ENCODE measurements at regions not wholly inside any gene's neighbourhood (a gene's known extent, or its start where the extent isn't known, plus 50 kb on each side); places are given as distances from the start of the nearest gene placed in this dataset.

DNA sequence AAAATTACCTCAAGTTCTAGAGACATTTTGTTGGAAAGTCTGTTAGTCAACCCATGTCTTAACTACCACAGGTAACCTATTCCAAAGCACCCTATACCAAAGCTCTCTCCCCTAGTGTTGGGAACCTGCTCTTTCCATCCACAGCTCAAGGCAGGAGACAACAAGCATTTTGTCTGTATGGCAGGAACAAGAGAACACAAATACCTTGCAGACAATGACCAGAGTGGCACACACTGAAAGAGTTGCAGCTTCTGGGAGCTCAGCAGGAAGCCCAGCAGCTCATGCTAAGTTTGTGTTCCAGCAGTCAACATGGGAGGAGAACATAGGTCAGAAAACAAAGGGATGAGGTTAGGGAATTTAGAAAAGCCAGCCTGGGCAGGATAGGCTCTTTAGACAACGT is 300.8 kb downstream of the HHIPL2 start:
- no peak for DNase-seq (ENCODE audit: low read depth in 4 of 4, low spot score in 2 of 4)

DNA sequence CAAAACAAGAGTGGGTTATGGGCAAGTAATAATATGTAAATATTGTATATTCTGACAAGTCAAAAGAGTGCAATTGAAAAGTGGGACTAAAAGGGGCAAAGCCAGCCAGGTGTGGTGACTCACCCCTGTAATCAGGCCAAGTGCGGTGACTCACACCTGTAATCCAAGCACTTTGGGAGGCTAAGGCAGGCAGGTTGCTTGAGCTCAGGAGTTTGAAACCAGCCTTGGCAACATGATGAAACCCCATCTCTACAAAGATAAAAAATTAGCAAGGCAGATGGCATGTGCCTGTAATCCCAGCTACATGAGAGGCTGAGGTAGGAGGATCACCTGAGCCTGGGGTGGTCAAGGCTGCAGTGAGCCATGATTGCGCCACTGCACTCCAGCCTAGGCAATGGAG is 304.0 kb downstream of the HHIPL2 start:
- DNase-seq (ENCODE audit: low read depth in 4 of 4, low spot score in 2 of 4) = no peak

- no peak for DNase-seq (ENCODE audit: low read depth in 4 of 4, low spot score in 2 of 4)
These were observed 305.4 kb downstream of the HHIPL2 start for GRCh38 chr1:222242492-222242891.

DNA sequence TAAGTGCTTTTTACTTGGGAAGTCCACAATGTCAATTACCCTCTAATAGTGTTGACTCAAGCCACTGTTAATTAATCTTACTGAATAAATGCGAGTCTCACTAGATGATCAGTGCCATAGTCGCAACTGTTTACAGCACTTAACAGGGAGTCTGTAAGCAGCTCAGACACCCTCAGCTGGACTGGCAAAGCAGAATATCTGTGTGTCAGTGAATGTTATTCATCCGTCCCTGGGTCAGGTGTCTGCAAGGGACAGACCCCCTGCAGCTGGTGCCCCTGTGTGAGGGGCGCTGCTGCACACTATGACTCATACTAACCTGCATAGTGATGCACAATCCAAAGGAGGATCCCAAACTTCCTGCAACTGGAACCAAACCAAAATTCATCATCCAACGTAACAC is 306.5 kb downstream of the HHIPL2 start:
- DNase-seq (ENCODE audit: low read depth in 4 of 4, low spot score in 2 of 4) = no peak

- DNase-seq (ENCODE audit: low read depth in 4 of 4, low spot score in 2 of 4) = no peak
These were observed 307.2 kb downstream of the HHIPL2 start for GRCh38 chr1:222240536-222241181.

DNA sequence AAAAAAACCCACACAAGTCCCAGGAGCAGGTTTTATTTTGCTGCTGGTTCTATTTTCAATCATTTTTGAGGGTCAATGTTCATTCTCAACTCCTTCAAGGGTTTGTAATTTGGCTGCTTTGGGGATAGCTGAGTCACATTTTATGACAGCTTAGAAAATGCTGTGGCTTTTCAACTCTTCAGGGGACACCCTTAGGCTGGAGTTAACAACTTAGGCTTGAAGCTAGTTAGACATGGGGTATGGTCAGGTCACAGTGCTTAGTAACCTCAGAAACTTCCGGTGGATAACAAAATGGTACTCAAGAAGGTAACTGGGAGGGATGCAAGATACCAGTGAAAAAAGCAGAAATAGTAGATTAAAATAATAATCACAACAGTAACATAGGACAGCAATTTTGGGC is 308.8 kb downstream of the HHIPL2 start:
- DNase-seq (ENCODE audit: low read depth in 4 of 4, low spot score in 2 of 4) = no peak

DNA sequence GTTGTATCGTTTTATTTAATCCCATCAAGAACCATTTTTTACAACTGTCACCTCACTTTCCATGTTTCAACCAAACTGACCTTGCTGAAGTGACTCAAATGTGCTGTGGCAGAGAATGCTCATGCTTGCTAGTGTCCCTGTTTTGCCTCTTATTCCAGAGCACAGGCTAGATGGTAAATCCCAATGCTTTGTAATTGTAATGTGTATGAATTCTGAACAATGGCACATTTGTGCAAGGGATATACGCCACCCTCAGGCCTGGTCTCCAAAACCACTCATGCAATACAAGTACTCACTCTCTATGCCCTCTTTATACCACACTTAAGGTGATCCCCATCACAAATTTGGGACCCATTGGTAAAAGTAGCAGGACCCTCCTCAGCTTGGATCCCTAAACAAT is 313.6 kb downstream of the HHIPL2 start:
- no peak for DNase-seq (ENCODE audit: low read depth in 4 of 4, low spot score in 2 of 4)

DNA sequence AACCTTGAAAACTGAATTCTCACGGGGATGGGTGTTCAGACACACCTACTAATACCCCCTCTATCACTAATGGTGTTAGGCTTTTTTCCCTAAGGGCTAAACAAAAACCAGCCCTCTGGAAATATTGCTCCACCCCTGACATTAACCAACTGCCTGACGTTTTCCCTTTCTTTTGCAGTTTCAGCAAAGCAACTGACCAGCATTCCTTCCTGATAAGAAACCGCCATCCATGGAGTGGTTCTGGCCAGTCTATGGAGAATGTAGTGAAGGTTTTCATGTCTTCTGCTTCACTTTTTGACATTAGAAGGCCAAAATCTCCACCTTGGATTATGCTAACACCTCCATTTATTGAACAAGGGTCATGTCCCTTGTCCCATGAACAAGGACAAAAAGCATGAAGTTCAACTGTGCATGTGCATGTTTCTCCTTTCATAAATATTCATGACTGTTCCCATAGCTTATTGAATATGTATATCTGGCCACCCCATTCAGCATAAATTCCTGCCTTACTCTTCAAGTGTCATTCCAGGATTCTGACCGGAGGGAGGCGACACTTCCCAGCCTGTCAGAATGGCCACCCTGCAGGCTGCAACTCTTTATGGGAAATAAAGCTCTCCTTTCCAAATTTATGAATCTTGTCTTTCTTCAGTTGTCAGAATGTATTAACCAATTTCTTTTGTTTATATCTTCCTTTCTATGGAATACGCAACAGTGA is 314.3 kb downstream of the HHIPL2 start:
- DNase-seq (ENCODE audit: low read depth in 4 of 4, low spot score in 2 of 4) = no peak

DNA sequence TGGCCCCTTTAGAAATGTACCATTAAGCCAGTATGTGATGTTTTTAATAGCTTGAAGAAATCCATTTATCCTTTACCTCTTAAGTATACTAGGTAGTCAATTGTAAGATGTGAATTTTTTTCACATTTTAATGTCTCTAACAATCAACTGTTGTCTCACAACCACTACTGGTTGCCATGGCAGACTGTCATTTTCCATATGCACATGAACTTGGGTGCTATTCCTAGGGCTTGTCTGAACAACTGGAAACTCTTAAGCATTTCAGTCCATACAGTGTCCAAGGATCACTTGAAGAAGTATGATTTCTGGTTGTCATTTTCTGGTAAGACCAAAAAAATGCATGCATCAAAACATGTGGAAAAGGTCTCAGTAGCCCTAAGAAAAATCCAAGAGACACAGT is 315.1 kb downstream of the HHIPL2 start:
- DNase-seq (ENCODE audit: low read depth in 4 of 4, low spot score in 2 of 4) = no peak

- no peak for DNase-seq (ENCODE audit: low read depth in 4 of 4, low spot score in 2 of 4)
These were observed 318.1 kb downstream of the HHIPL2 start for GRCh38 chr1:222229672-222230312.

- no peak for DNase-seq (ENCODE audit: low read depth in 4 of 4, low spot score in 2 of 4)
These were observed 322.6 kb downstream of the HHIPL2 start for GRCh38 chr1:222225316-222225691.

GRCh38 chr1:222224636-222225315 is 323.1 kb downstream of the HHIPL2 start:
- no peak for DNase-seq (ENCODE audit: low read depth in 4 of 4, low spot score in 2 of 4)

DNA sequence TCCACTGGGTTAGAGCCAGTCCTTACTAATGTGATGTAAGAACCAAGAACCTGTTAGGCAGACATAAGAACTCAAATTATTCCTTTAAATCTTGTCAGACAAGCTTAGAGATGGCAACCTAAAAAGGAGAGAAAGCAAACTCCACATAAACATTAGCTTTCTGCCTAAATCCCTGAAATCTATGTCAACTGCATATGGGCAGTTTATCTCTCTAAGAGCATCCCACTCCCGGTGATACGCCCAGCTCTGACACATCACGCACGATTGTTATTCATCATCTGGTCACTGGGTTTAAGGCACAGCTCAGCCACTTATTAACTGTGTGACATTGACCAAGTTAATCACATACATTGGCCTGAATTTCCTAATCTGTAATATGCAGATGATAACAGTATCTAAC is 323.7 kb downstream of the HHIPL2 start:
- DNase-seq (ENCODE audit: low read depth in 4 of 4, low spot score in 2 of 4) = no peak

DNA sequence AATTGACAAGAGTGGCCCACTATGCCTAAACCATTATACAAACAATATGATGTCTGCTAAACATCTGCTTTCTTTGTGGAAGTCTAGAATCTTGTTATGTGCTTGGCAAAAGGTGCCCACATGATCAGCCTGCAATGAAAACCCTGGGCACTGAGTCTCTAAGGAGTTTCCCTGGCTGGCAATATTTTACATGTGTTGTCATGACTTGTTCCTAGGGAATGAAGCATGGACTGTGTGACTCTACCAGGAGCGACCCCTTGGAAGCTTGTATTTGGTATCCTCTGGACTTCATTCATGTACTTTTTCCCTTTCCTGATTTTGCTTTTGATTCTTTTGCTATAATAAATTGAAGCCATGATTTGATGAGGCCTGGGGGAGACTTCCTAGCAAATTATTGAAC is 324.9 kb downstream of the HHIPL2 start:
- DNase-seq (ENCODE audit: low read depth in 4 of 4, low spot score in 2 of 4) = no peak

- no peak for DNase-seq (ENCODE audit: low read depth in 4 of 4, low spot score in 2 of 4)
These were observed 331.6 kb downstream of the HHIPL2 start for GRCh38 chr1:222216255-222216754.

DNA sequence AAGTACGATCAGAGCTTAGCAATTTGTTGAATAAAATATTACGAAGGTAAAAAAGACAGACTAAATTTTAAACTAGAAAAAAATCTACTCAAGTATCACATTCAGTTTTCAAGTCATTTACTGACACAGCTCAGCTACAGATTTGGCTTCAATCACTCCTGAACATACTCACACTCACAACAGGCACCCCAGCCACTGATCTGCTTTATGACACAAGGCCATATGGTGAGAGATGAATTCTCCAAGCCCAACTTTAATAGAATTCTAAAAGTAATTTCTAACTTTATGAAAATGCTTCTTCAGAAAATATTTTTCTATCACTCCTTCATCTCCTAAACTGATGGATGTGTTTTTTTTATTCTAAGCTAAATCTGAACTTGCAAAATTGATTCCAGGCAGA is 337.1 kb downstream of the HHIPL2 start:
- DNase-seq (ENCODE audit: low read depth in 4 of 4, low spot score in 2 of 4) = no peak

GRCh38 chr1:222204475-222204874 is 343.4 kb downstream of the HHIPL2 start:
- no peak for DNase-seq (ENCODE audit: low read depth in 4 of 4, low spot score in 2 of 4)

- DNase-seq (ENCODE audit: low read depth in 4 of 4, low spot score in 2 of 4) = no peak
These were observed 345.1 kb downstream of the HHIPL2 start for GRCh38 chr1:222202831-222203230.

DNA sequence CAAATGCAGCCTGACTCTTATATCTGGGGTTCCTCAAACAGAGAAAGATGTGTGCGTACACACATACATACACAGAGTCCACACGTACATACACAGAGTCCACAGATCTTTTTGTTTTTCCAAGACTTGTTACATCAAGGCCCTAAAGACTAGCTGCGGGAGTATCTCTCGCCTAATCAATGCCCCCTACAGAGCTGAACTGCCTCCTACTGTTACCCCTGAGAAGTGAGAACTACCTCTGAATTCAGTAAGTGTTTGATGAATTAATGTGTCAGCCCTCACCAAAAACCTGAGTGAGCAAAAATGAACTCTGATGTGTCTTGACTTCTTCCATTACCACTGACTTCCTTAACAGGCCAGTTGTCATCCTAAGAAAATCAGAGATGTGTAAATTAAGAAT is 351.2 kb downstream of the HHIPL2 start:
- no peak for DNase-seq (ENCODE audit: low read depth in 4 of 4, low spot score in 2 of 4)

GRCh38 chr1:222196288-222196687 is 351.6 kb downstream of the HHIPL2 start:
- no peak for DNase-seq (ENCODE audit: low read depth in 4 of 4, low spot score in 2 of 4)

- DNase-seq (ENCODE audit: low read depth in 4 of 4, low spot score in 2 of 4) = no peak
These were observed 352.0 kb downstream of the HHIPL2 start for GRCh38 chr1:222195857-222196256.

All from left renal cortex interstitium (tissue), 4 donors.